D721Med (cell line): ENCODE measurements at regions not wholly inside any gene's neighbourhood (a gene's known extent, or its start where the extent isn't known, plus 50 kb on each side); places are given as distances from the start of the nearest gene placed in this dataset.

Experiments used
- DNase-seq: peaks from one replicate; pipeline ENCODE4 v3.0.0; 2011; ENCODE audit warnings: low spot score; ENCODE audit not compliant: insufficient read length
- FAIRE-seq: peaks from 2 replicates; lab custom pipeline; 2011; peaks lifted over from hg19 to GRCh38; lab: Jason Lieb, UNC
- TF ChIP-seq, protein P1 (sequence below): IDR thresholded peaks from 2 replicates; pipeline ENCODE4 v1.5.1; 2012; ENCODE audit warnings: mild to moderate bottlenecking, control low read depth; ENCODE audit not compliant: insufficient read depth; ENCODE audit errors: missing control alignments

DNA sequence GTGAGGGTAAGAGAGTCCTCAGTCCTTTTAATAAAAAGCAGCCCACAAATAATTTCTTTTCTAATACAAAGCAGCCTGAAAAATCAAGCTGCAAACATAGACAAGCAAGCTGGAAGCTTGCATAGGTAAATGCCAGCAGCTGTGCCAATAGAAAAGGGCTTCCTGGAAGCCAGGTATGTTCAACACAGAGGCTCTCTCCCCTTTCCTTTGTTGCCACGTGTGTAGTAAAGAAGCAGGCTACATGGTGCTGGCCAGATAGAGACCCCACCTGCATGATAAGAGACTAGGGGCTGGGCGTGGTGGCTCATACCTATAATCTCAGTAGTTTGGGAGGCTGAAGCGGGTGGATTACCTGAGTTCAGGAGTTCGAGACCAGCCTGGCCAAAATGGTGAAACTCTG lies 50.1 kb upstream of the ERRFI1 start:
- FAIRE-seq, result no peak
- TF ChIP-seq, protein P1, sequence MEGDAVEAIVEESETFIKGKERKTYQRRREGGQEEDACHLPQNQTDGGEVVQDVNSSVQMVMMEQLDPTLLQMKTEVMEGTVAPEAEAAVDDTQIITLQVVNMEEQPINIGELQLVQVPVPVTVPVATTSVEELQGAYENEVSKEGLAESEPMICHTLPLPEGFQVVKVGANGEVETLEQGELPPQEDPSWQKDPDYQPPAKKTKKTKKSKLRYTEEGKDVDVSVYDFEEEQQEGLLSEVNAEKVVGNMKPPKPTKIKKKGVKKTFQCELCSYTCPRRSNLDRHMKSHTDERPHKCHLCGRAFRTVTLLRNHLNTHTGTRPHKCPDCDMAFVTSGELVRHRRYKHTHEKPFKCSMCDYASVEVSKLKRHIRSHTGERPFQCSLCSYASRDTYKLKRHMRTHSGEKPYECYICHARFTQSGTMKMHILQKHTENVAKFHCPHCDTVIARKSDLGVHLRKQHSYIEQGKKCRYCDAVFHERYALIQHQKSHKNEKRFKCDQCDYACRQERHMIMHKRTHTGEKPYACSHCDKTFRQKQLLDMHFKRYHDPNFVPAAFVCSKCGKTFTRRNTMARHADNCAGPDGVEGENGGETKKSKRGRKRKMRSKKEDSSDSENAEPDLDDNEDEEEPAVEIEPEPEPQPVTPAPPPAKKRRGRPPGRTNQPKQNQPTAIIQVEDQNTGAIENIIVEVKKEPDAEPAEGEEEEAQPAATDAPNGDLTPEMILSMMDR, result no peak

More for the DNA sequence above, 50.1 kb upstream of the ERRFI1 start:
- DNase-seq, result no peak
